ENCODE measurements at regions not wholly inside any gene's neighbourhood (a gene's known extent, or its start where the extent isn't known, plus 50 kb on each side); places are given as distances from the start of the nearest gene placed in this dataset.
"Not testable (repeated sequence)": the region's sequence is repeated elsewhere in the genome, so short reads cannot be mapped to it uniquely, and the experiment has no call there.

GRCh38 chr4:59676389-59676788, 1523.7 kb upstream of the ADGRL3 start:
- H3K79me2 ChIP-seq (ENCODE audit: control insufficient read depth, insufficient read depth, low read length): no peaks in the 10 kb centered on the region
- no peak overlapping the region for H3K4me2 ChIP-seq (ENCODE audit: insufficient read depth, low read length)
- intact Hi-C loops (cut with micrococcal nuclease) (no loop called here), dilution Hi-C loops (cut with MboI; ENCODE audit: extremely low pct_ligation_motif_present, low sequenced_read_pairs) (no loop called here)
- no peaks in the 10 kb centered on the region for H4K20me1 ChIP-seq (replicated peaks; ENCODE audit: control insufficient read depth, extremely low read depth, insufficient read depth, low read length)
- no peak for TF ChIP-seq POLR2AphosphoS5 (IDR thresholded peaks at IDR 0.05; ENCODE audit: insufficient read depth, low read depth, low read length)
- TF ChIP-seq, protein P1, sequence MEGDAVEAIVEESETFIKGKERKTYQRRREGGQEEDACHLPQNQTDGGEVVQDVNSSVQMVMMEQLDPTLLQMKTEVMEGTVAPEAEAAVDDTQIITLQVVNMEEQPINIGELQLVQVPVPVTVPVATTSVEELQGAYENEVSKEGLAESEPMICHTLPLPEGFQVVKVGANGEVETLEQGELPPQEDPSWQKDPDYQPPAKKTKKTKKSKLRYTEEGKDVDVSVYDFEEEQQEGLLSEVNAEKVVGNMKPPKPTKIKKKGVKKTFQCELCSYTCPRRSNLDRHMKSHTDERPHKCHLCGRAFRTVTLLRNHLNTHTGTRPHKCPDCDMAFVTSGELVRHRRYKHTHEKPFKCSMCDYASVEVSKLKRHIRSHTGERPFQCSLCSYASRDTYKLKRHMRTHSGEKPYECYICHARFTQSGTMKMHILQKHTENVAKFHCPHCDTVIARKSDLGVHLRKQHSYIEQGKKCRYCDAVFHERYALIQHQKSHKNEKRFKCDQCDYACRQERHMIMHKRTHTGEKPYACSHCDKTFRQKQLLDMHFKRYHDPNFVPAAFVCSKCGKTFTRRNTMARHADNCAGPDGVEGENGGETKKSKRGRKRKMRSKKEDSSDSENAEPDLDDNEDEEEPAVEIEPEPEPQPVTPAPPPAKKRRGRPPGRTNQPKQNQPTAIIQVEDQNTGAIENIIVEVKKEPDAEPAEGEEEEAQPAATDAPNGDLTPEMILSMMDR (IDR thresholded peaks at IDR 0.05; ENCODE audit: extremely low read depth in 1 of 2, insufficient read depth in 1 of 2, low read depth in 1 of 2, low read length in 2 of 2): no peak
- TF ChIP-seq FOS (IDR thresholded peaks at IDR 0.05; ENCODE audit: borderline replicate concordance, insufficient read depth, low read length): no peak
- no peak for TF ChIP-seq EZH2 (IDR thresholded peaks at IDR 0.05; ENCODE audit: borderline replicate concordance, low read depth, low read length, severe bottlenecking)
- TF ChIP-seq MYC (IDR thresholded peaks at IDR 0.05; ENCODE audit: low read depth, low read length): no peak
- TF ChIP-seq, protein P2, sequence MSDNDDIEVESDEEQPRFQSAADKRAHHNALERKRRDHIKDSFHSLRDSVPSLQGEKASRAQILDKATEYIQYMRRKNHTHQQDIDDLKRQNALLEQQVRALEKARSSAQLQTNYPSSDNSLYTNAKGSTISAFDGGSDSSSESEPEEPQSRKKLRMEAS (IDR thresholded peaks at IDR 0.05; ENCODE audit: insufficient read depth, insufficient read length): no peak
- TF ChIP-seq POLR2A (IDR thresholded peaks at IDR 0.05; ENCODE audit: low read depth, low read length): no peak
- TF ChIP-seq JUN (IDR thresholded peaks at IDR 0.05; ENCODE audit: borderline replicate concordance, insufficient read depth, insufficient read length, low read depth): no peak
- no peak for TF ChIP-seq GATA2 (IDR thresholded peaks at IDR 0.05; ENCODE audit: insufficient read depth, insufficient read length, low read depth, low read length)
- no peak for DNase-seq (ENCODE audit: low read depth, low spot score)
- no peaks in the 10 kb centered on the region for H3K27me3 ChIP-seq (ENCODE audit: control insufficient read depth in 2 of 2, insufficient read depth in 2 of 2, low read length in 2 of 2)
- H3K9me3 ChIP-seq (replicated peaks; ENCODE audit: control insufficient read depth, insufficient read depth, low read length): no peaks in the 10 kb centered on the region
- H3K4me1 ChIP-seq (ENCODE audit: control insufficient read depth, extremely low read depth, insufficient read depth, low read length): no peaks in the 10 kb centered on the region
- no TSS peak for BruUV-seq (replicated peaks)
- H3K36me3 ChIP-seq (ENCODE audit: control insufficient read depth in 2 of 2, extremely low read depth in 1 of 2, insufficient read depth in 2 of 2, low read length in 2 of 2): no peaks in the 10 kb centered on the region
- no peak overlapping the region for H2AFZ ChIP-seq (ENCODE audit: low read depth, low read length)
- CTCF ChIA-PET: no interaction called here
- H3K4me3 ChIP-seq (replicated peaks in 1 of 3; ENCODE audit: insufficient read depth in 1 of 3, low read depth in 1 of 3, low read length in 3 of 3): no peak overlapping the region
- POLR2A ChIA-PET: no interaction called here
- no peak for FAIRE-seq
- H3K27ac ChIP-seq (ENCODE audit: insufficient read depth, low read depth, low read length): no peak overlapping the region
- H3K9me1 ChIP-seq (replicated peaks; ENCODE audit: control insufficient read depth, extremely low read depth, insufficient read depth, low read length): no peaks in the 10 kb centered on the region
- H3K9ac ChIP-seq (replicated peaks; ENCODE audit: extremely low read depth, insufficient read depth, low read length): no peak overlapping the region

DNA sequence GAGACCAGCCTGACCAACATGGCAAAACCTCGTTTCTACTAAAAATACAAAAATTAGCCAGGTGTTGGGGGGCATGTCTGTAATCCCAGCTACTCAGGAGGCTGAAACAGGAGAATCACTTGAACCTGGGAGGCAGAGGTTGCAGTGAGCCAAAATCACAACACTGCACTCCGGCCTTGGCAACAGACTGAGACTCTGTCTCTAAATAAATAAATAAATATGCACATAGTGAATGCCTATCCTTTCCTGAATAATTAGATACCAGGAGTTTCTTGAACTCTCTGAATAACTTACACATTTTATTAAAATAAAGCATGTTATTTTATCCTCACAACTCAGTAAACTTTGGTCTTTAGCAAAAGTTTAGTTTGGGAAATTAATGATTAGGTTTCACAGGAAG, 1523.1 kb upstream of the ADGRL3 start:
- H3K4me1 ChIP-seq (ENCODE audit: control insufficient read depth, extremely low read depth, insufficient read depth, low read length); BruUV-seq (replicated peaks); H4K20me1 ChIP-seq (replicated peaks; ENCODE audit: control insufficient read depth, extremely low read depth, insufficient read depth, low read length); H3K9me3 ChIP-seq (replicated peaks; ENCODE audit: control insufficient read depth, insufficient read depth, low read length); intact Hi-C loops (cut with micrococcal nuclease); dilution Hi-C loops (cut with MboI; ENCODE audit: extremely low pct_ligation_motif_present, low sequenced_read_pairs); H3K4me2 ChIP-seq (ENCODE audit: insufficient read depth, low read length); H3K79me2 ChIP-seq (ENCODE audit: control insufficient read depth, insufficient read depth, low read length); H3K27me3 ChIP-seq (ENCODE audit: control insufficient read depth in 2 of 2, insufficient read depth in 2 of 2, low read length in 2 of 2); H3K27ac ChIP-seq (ENCODE audit: insufficient read depth, low read depth, low read length); H3K36me3 ChIP-seq (ENCODE audit: control insufficient read depth in 2 of 2, extremely low read depth in 1 of 2, insufficient read depth in 2 of 2, low read length in 2 of 2); H3K4me3 ChIP-seq (replicated peaks in 1 of 3; ENCODE audit: insufficient read depth in 1 of 3, low read depth in 1 of 3, low read length in 3 of 3); H2AFZ ChIP-seq (ENCODE audit: low read depth, low read length); H3K9ac ChIP-seq (replicated peaks; ENCODE audit: extremely low read depth, insufficient read depth, low read length); DNase-seq (ENCODE audit: low read depth, low spot score); H3K9me1 ChIP-seq (replicated peaks; ENCODE audit: control insufficient read depth, extremely low read depth, insufficient read depth, low read length); FAIRE-seq; CTCF ChIA-PET; POLR2A ChIA-PET: not testable (repeated sequence)
